Caki2 (cell line): ENCODE measurements at regions not wholly inside any gene's neighbourhood (a gene's known extent, or its start where the extent isn't known, plus 50 kb on each side); places are given as distances from the start of the nearest gene placed in this dataset.

Experiments
- DNase-seq: peaks from one replicate; pipeline ENCODE4 v3.0.0-alpha.2; 2015; ENCODE audit warnings: low read depth
- in situ Hi-C: cut with HindIII; loops from 2 replicates; pipeline ENCODE4 v1.10.0; 2016; ENCODE audit warnings: low sequenced_read_pairs, low pct_unique_long_range_greater_than_20kb, mixed read lengths

GRCh38 chr4:178258603-178259002 lies 816.4 kb upstream of the AGA start:
- no peak for DNase-seq
- in situ Hi-C loops, result no loop called here

DNA sequence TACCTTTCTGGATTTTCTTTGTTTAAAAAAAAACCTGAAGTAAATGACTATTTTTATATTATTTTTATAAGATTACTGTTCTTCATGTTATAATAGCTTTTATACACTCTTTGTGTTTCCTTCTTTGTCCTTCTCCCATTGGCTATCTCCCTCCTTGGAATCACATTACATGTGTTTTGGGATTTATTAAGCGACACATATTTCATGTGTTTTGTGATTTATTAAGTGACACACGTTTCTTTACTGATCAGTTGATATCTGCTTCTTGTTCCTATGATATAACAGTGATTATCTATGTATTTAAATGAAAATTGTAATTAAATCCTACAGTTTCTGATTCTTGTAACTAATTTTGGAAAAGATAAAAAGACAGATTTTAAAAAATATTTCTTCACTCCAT lies 817.3 kb upstream of the AGA start:
- DNase-seq, result no peak
- in situ Hi-C loops, result no loop called here

DNA sequence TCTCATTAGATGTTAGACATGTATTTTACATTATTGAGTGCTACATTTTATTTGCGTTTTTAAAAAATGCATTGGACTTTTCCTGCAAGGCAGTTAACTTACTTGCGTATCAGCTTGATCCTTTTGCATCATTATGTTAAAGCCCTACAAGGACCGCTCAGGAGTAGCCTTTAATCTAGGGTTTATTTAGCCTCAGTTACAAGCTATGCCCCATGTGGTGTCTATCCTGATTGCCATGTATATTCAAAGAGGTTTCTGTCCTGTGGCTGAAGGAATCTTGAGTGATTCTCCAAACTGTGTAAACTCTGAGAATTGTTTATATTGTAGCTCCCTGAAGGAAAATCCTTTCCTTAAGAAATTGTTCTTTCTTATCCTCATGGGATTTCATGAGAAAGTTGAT lies 821.8 kb upstream of the AGA start:
- in situ Hi-C loops, result no loop called here
- DNase-seq, result no peak

DNA sequence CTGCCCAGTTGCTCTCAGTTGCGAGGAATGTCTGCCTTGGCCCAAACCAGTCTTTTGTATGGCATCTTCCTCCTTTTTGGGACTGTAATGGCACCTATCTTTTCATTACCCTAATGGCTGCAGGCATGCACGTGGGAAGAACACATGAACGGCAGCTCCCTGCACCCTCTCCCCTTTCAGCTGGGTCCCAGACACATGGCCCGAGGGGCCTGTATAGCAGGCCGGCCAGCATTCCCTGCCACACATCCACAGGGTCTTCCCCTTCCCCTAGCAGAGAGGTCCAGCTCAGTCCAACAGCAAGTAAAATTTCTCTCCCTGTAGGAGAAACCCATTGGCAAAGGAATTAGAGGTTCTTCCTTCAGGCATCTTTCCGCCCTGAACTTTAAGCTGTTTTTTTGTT lies 829.1 kb upstream of the AGA start:
- DNase-seq, result no peak
- in situ Hi-C loops, result no loop called here

- DNase-seq, result no peak
- in situ Hi-C loops, result no loop called here
Observed at GRCh38 chr4:178273168-178273567, 830.9 kb upstream of the AGA start.

- in situ Hi-C loops, result no loop called here
- no peak for DNase-seq
Observed at GRCh38 chr4:178275671-178276360, 833.6 kb upstream of the AGA start.

GRCh38 chr4:178280362-178280761 lies 838.1 kb upstream of the AGA start:
- in situ Hi-C loops, result no loop called here
- no peak for DNase-seq

GRCh38 chr4:178288462-178288861 lies 846.2 kb upstream of the AGA start:
- in situ Hi-C loops, result no loop called here
- DNase-seq, result no peak

DNA sequence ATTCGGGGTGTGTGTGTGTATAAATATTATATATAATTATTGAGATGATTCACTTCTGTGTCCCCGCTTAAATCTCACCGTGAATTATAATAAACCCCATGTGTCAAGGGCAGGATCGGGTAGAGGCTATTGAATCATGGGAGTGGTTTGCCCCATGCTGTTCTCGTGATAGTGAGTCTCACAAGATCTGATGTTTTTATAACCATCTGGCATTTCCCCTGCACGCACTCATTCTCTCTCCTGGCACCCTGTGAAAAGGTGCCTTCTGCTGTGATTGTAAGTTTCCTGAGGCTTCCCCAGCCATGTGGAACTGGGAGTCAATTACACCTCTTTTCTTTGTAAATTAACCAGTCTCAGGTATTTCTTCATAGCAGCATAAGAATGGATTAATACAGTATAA lies 851.4 kb upstream of the AGA start:
- in situ Hi-C loops, result no loop called here
- DNase-seq, result no peak

DNA sequence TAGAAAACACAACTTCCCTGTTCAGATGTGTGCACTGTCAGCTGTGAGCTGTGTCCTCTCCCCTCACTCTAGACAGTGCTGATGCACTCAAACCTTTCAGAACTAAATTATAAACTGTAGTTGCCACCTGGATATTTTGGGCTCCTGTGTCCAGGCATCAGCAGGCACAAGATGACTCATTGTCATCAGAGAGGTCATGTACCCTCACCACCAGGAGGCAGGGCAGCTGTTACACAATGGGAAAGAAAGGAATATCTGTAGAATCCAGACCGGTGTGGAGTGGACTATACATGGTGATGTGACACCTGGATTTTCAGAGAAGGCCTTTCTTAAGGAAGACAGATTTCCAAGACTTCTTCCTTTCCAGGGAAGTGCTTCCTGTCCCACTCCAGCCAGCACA lies 854.4 kb upstream of the AGA start:
- in situ Hi-C loops, result no loop called here
- no peak for DNase-seq

- in situ Hi-C loops, result no loop called here
- DNase-seq, result no peak
Observed at GRCh38 chr4:178306565-178306964, 864.3 kb upstream of the AGA start.

DNA sequence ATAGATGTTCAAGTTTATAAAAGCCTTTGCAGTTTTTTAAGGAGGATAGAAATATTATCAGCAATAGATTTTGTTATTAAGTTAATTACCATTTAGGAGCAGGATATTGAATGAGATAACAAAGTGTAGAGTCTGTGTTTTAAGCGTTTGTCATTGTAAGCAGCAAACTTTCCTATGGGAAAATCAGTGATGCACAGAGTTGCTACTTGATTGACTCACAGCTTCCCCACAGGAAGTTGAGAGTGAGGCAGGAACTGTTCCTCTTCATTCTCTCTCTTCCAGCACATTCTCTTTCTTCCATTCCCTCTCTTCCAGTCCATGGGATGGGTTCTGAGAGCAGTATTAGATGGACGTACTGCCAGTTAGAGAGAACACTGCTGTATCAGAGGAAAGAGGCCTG lies 867.7 kb upstream of the AGA start:
- in situ Hi-C loops, result no loop called here
- no peak for DNase-seq

DNA sequence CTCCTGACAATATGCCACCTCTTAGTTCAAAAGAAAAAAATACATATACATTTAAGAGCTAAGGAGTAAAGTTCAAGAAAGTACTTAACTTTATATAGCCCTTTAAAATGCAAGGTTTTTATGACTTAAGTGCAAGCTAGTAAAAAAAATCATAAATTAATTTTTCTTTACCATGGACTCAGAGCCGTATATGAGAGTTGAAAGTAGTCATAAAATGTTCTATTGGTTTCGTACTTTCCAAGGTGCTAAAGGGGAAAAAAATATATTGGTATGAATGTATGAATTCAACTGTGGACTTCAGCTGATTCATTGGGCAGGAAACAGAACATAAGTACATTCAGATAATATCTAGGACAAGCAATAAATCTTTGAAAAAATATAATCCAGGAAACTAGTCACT lies 869.8 kb upstream of the AGA start:
- in situ Hi-C loops, result no loop called here

DNA sequence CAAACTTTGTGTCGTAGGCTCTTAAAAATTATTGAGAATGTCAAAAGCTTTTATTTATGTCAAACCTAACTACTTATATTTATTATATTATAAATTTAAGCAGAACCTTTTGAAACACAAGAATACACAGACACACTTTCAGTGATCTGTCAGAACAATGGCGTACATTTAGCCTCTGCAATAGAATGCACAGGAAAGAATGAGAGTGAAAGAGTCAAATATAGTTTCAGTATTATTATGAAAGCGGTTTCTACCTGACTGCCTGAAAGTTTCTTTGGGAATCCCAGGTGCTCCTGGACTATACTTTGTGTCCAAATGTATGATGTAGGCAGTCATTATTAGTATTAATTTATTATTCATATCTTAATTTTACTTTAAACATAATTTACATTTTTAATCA lies 872.0 kb upstream of the AGA start:
- DNase-seq, result no peak
- in situ Hi-C loops, result no loop called here

More for the DNA sequence above, 869.8 kb upstream of the AGA start:
- DNase-seq, result no peak

- in situ Hi-C loops, result no loop called here
- DNase-seq, result no peak
Observed at GRCh38 chr4:178316211-178316610, 874.0 kb upstream of the AGA start.

GRCh38 chr4:178320003-178320402 lies 877.8 kb upstream of the AGA start:
- in situ Hi-C loops, result no loop called here
- DNase-seq, result no peak

DNA sequence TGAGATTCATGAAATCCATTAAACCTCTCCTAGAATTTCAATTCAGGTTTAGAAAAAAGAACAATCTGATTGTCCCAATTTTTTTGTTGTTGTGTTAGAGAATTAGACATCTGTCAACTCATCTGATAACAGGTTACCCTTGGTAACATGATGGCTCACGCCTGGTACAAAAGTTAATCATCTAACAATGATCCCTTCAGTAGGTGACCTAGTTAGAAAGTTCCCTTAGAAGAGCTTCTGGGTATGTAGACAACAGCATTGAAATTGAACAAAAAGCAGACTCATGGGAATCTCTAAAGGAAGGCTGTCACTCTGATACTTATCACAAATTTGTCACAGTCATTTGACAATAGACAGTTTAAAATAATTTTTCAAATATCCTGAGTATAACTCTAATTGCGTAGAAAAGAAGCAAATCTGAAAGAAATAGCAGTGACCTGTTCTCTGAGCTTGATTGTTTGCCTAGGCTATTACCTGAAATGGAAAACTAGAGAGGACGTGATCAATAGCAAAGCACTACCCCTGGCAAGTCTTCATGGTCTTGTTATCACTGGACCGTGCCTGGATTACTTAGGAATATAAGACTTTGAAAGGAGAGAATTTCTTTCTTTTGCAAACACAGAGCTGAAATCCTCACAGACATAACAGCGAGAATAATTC lies 880.4 kb upstream of the AGA start:
- in situ Hi-C loops, result no loop called here

DNA sequence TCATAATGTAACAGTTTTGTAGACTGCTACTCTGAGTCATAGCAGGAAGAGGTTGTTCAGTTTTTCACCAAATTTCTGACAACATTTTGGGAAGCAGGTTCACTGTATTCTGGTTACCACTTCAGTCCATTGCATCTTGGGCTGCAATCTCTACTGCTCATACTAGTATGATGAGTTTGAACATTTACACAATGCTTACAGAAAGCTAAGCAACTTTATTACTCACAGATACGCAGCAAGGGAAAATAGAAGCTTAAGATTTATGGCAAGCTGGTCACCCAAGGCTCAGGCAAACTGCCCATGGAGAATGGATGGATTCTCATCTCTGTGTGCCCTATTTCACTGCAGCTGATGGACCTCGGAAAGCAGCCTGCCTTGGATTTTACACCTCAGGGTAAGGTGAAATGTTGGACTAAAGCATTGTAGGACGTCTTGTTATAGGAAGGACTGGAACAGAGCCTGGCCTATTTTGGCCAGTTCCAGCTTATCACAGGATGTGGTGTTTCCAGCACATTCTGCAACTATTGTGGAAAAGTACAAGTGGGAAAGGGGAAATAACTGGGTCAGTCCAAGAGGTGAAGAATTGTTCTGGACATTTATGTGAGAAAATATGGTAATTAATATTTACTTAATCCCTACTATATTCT lies 887.1 kb upstream of the AGA start:
- in situ Hi-C loops, result no loop called here
- no peak for DNase-seq

More for the DNA sequence above, 880.4 kb upstream of the AGA start:
- no peak for DNase-seq

GRCh38 chr4:178333355-178333754 lies 891.1 kb upstream of the AGA start:
- no peak for DNase-seq
- in situ Hi-C loops, result no loop called here

DNA sequence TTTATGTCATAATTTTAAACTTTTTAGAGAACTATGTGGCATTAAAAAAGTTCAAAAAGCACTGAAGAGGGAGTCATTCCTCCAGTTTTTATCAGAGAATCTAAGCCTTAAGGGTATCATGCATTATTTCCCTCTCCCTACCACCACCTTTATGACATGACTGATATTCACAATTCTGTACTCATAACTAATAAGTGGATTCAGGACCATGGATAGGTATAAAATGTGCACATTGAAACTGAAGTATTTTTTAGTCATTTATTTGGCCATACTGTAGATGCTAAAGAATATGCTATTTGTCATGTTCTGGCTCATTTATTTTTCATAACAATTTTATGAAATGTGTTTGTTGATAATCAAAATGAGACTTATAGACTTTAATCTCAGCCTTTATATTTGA lies 897.5 kb upstream of the AGA start:
- DNase-seq, result no peak
- in situ Hi-C loops, result no loop called here
